Epithelial cell of proximal tubule (primary cell): ENCODE measurements at regions not wholly inside any gene's neighbourhood (a gene's known extent, or its start where the extent isn't known, plus 50 kb on each side); places are given as distances from the start of the nearest gene placed in this dataset.

Source experiments
- DNase-seq: peaks from one replicate; pipeline ENCODE4 v3.0.0-alpha.2; 2011; ENCODE audit warnings: low read depth
- H3K4me3 ChIP-seq: 2 replicates; pipeline ENCODE4 v1.5.1; 2011; ENCODE audit warnings: low read depth, mild to moderate bottlenecking, low read length
- TF ChIP-seq, protein P1 (sequence below): conservative IDR thresholded peaks from 2 replicates; pipeline ENCODE4 v1.5.1; 2012; ENCODE audit warnings: low read depth, mild to moderate bottlenecking, low read length

DNA sequence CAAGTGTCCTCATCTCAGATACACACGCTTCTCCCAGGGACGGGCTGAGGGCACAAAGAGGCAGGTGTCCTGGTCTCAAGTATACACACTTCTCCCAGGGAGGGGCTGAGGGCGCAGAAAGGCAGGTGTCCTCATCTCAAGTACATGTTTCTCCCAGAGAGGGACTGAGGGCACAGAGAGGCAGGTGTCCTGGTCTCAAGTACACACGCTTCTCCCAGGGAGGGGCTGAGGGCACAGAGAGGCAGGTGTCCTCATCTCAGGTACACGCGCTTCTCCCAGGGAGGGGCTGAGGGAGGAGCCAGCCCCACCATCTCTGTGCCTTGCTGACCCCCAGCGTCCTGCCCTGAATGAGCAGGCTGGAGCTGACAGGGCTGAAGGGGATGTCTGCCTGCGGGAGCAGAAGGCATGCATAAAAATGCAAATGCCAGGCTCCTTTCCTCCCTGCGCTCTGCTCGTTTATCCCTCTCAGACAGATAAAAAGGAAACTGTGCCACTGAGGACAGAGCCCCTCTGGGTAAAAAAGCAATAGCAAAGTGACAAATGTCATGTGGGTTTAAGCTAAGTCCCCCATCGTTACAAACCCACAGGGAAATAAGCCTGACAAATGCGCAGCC is 96.1 kb upstream of the UQCRFS1 start:
- TF ChIP-seq, protein P1, sequence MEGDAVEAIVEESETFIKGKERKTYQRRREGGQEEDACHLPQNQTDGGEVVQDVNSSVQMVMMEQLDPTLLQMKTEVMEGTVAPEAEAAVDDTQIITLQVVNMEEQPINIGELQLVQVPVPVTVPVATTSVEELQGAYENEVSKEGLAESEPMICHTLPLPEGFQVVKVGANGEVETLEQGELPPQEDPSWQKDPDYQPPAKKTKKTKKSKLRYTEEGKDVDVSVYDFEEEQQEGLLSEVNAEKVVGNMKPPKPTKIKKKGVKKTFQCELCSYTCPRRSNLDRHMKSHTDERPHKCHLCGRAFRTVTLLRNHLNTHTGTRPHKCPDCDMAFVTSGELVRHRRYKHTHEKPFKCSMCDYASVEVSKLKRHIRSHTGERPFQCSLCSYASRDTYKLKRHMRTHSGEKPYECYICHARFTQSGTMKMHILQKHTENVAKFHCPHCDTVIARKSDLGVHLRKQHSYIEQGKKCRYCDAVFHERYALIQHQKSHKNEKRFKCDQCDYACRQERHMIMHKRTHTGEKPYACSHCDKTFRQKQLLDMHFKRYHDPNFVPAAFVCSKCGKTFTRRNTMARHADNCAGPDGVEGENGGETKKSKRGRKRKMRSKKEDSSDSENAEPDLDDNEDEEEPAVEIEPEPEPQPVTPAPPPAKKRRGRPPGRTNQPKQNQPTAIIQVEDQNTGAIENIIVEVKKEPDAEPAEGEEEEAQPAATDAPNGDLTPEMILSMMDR = no peak
- no peak for DNase-seq
- no peak overlapping the region for H3K4me3 ChIP-seq

DNA sequence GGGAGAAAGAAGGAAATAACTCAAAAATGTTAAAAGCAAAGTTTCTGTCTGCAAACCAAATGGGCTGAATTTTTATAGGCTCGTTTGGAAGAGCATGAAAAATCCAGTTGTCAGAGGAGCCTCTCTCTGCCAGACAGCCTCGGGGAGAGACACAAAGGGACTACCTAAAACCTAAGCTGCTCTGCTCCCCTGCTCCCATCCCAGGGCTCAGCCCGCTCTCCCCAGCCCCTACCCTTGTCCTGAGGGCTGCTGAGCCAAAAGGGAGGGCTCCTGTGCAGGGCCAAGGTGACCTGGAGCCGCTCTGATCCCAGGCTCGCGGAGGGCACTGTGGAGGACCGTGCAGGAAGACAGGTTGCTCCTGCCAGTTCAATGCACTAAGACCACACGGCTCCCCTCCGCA is 96.7 kb upstream of the UQCRFS1 start:
- TF ChIP-seq, protein P1 = no peak
- no peak for DNase-seq
- no peak overlapping the region for H3K4me3 ChIP-seq

DNA sequence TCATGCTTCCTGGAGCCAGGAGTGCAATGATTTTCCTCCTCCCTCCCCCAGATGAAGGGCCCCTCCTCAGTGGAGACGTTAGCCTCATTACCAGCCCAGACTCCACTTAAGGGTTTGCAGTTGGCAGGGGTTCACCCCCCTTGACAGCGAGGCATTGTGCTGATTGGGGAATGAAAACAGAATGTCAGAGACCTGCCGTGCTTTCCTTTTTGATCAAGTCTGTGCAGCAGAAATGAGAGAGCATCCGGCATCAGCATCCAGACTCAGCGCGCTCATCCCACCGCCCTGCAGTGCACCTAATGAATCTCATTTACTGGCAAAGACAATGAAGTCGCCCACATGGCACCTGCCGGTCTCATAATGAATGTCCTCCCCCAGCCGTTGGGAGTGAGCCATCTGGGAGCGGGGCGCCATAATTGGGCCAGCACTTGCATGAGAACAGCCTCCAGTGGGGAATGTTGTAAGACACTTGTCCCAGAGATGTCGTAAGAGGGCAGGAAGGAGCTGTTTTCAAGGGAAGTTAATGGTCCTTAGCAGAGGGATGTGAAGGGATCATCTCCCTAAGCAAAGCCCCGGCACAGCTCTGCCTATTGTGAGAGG is 98.3 kb upstream of the UQCRFS1 start:
- TF ChIP-seq, protein P1 = no peak
- H3K4me3 ChIP-seq = no peak overlapping the region
- DNase-seq = no peak

DNA sequence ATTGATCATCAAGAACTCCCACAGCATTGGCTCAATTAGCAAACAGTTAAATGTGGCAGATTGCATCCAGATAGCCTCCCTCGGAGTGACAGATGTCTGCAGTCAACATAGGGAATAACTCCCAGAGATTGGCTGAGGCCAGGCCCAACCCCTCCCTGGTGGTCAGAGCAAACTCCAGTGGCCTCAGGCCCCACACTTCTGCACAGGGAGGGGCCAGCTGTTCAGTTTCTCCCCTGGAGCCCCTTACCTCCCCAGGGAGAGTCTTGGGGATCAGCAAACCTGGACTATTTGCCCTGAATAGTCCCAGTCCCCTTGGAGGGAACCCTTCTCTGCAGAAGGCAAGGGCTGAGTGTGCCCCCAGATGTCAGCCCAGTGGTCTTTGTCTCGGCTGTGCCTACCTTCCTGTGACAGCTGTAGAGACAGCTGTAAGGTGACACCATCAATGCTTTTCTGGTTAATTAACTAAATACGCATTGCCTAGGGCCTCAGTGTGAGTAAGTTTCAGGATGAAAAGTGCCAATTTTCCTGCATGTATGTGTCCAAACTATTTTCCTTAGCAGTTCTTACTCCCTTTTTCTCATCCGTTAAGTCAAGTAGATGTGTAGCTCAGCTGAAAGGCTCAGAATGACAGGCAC is 102.7 kb upstream of the UQCRFS1 start:
- no peak for DNase-seq
- TF ChIP-seq, protein P1 = no peak
- no peak overlapping the region for H3K4me3 ChIP-seq

DNA sequence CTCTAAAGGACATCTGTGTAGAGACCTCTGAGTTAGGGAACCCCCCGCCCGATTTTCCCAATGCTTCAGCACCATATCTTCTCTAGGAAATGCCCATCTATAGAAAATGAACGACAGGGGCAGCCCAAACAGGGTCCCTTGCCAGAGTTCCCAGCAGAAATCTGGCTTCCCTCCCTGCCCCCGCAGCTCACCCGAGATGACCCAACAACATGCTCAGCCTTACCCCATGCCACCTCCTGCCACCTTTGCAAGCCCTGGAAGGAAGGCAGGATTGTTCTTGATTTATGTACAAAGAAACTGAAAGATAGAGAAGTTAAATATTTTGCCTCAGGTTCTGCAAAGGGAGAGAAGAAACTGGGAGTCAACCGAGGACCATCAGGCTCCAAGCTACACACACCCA is 105.6 kb upstream of the UQCRFS1 start:
- H3K4me3 ChIP-seq = no peak overlapping the region
- DNase-seq = no peak
- TF ChIP-seq, protein P1 = no peak

DNA sequence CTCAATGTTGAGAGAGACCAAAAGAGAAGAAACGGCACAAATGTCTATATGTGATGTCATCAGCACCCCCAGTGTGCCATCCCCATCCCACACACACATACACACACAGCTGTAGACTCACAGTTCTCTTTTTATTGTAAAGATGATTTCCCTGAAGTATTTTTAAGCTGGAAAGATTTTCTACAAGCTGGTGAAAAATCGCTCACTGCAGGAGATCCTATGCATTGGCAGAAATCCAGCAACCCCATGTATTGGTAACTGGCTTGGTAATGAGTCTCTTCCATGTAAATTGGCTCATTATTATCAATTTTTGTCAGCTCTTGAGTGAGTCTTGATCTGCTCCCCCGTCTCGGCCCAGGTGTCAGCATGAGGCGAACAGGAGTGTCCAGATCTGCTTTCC is 107.1 kb upstream of the UQCRFS1 start:
- TF ChIP-seq, protein P1 = no peak
- no peak for DNase-seq
- H3K4me3 ChIP-seq = no peak overlapping the region
